K562 (cell line): ENCODE measurements at regions not wholly inside any gene's neighbourhood (a gene's known extent, or its start where the extent isn't known, plus 50 kb on each side); places are given as distances from the start of the nearest gene placed in this dataset.
"Not testable (repeated sequence)": the region's sequence is repeated elsewhere in the genome, so short reads cannot be mapped to it uniquely, and the experiment has no call there.

ENCODE experiments used
- ATAC-seq: fragments of 200-7000 bp; cut with Tn5 transposase; 3 replicates; pipeline ENCODE4 v1.9.1; 2020; ENCODE audit warnings: moderate library complexity
- BruUV-seq: library from RNA; stranded (reverse); fragments of 400-500 nt; replicated peaks from 2 replicates; lab custom pipeline; 2021; lab: Mats Ljungman, UMichigan
- CTCF ChIA-PET: fragments of 300-600 bp; formaldehyde crosslinking; extraction: SDS; loops from one replicate; lab custom pipeline; 2021; ENCODE audit warnings: low intra/inter-chr PET ratio; lab: Yijun Ruan, JAX
- POLR2A ChIA-PET: fragments of 300-600, 350-650 bp; sonication (Branson Sonifier 250); formaldehyde crosslinking; extraction: SDS; loops from one replicate; lab custom pipeline; 2021; ENCODE audit warnings: antibody characterized with exemption, inconsistent platforms; lab: Yijun Ruan, JAX
- DNase-seq, 4 experiments: peaks; one replicate each; pipeline versions ENCODE4 v3.0.0 to v3.0.0-alpha.2; 2011 to 2018; ENCODE audit warnings: low spot score in 3 of 4, mixed read lengths in 3 of 4; ENCODE audit errors: extremely low read depth in 1 of 4
- FAIRE-seq: peaks from 2 replicates; lab custom pipeline; 2011; peaks lifted over from hg19 to GRCh38; lab: Jason Lieb, UNC
- H2AFZ ChIP-seq: 2 replicates; pipeline ENCODE4 v1.6.0; 2011; ENCODE audit warnings: low read depth, low read length, control low read depth, inconsistent platforms
- H3K27ac ChIP-seq: fragments of 200-600 bp; 3 replicates; pipeline ENCODE4 v1.8.0; 2011; ENCODE audit warnings: low read depth, mild to moderate bottlenecking, control low read depth, inconsistent platforms, low read length, moderate library complexity, mixed read lengths; ENCODE audit errors: extremely low read depth
- H3K27me3 ChIP-seq, 2 experiments: fragments of 300-600 bp in 1 of 2; 2 replicates in 1 of 2; 3 replicates in 1 of 2; pipeline versions ENCODE4 v1.6.0 to v1.8.0; 2011; ENCODE audit warnings: inconsistent platforms in 2 of 2, low read length in 2 of 2, mild to moderate bottlenecking in 1 of 2, mixed read lengths in 1 of 2, moderate library complexity in 1 of 2; ENCODE audit not compliant: control insufficient read depth in 2 of 2, insufficient read depth in 2 of 2
- H3K36me3 ChIP-seq: fragments of 300-600 bp; 3 replicates; pipeline ENCODE4 v1.8.0; 2011; ENCODE audit warnings: mild to moderate bottlenecking, low read length, inconsistent platforms; ENCODE audit not compliant: control insufficient read depth, insufficient read depth
- H3K4me1 ChIP-seq, 2 experiments: fragments of 200-600 bp in 1 of 2; replicated peaks in 1 of 2; 2 replicates in 1 of 2; 3 replicates in 1 of 2; pipeline versions ENCODE4 v1.5.1 to v1.8.0; 2011; ENCODE audit warnings: inconsistent platforms in 2 of 2, low read length in 2 of 2, mild to moderate bottlenecking in 1 of 2, mixed read lengths in 1 of 2, moderate library complexity in 1 of 2; ENCODE audit not compliant: control insufficient read depth in 2 of 2, insufficient read depth in 2 of 2
- H3K4me2 ChIP-seq: 2 replicates; pipeline ENCODE4 v1.6.1; 2011; ENCODE audit warnings: low read length, control low read depth, inconsistent platforms, mixed read lengths; ENCODE audit not compliant: insufficient read depth
- H3K4me3 ChIP-seq: fragments of 200-600 bp; sonication (generic), shearing (Covaris generic); 2 replicates; pipeline ENCODE4 v1.5.1; 2016; ENCODE audit warnings: control low read depth, inconsistent platforms
- H3K79me2 ChIP-seq: fragments of 200-600 bp; 3 replicates; pipeline ENCODE4 v1.8.0; 2011; ENCODE audit warnings: low read length, inconsistent platforms; ENCODE audit not compliant: control insufficient read depth, insufficient read depth
- H3K9ac ChIP-seq, 2 experiments: 2 replicates each; pipeline versions ENCODE4 v1.6.0 to v1.6.1; 2011; ENCODE audit warnings: low read depth in 2 of 2, low read length in 2 of 2, control low read depth in 1 of 2, inconsistent platforms in 1 of 2, mild to moderate bottlenecking in 1 of 2, mixed read lengths in 1 of 2; ENCODE audit not compliant: insufficient read depth in 1 of 2
- H3K9me1 ChIP-seq: one replicate; pipeline ENCODE4 v1.6.0; 2011; ENCODE audit warnings: inconsistent platforms, mild to moderate bottlenecking, low read length, moderate library complexity; ENCODE audit not compliant: control insufficient read depth, insufficient read depth
- H3K9me3 ChIP-seq: replicated peaks from 2 replicates; pipeline ENCODE4 v1.5.1; 2011; ENCODE audit warnings: low read depth, low read length, inconsistent platforms; ENCODE audit not compliant: control insufficient read depth, insufficient read depth
- H4K20me1 ChIP-seq: replicated peaks from 2 replicates; pipeline ENCODE4 v1.6.1; 2011; ENCODE audit warnings: low read length, inconsistent platforms, mixed read lengths; ENCODE audit not compliant: control insufficient read depth, insufficient read depth
- WGBS: fragments of 100-300 bp; shearing (Covaris generic); methylation state at CpG from one replicate; pipeline ENCODE4 v1.1.6; 2016; ENCODE audit warnings: low coverage, mixed read lengths; ENCODE audit not compliant: insufficient coverage; ENCODE audit errors: missing lambda C conversion rate; 5-methylcytosine and 5-hydroxymethylcytosine counted together
- in situ Hi-C: fragments of 300-500 bp; cut with MboI; formaldehyde crosslinking; loops from 4 replicates; pipeline ENCODE4 v1.15.0; 2018; ENCODE audit warnings: inconsistent platforms, mixed read lengths
- intact Hi-C: fragments of 100-400 bp; cut with micrococcal nuclease; formaldehyde crosslinking; loops from 2 replicates; pipeline ENCODE4 v1.14.2; 2022

- FAIRE-seq, H4K20me1 ChIP-seq, DNase-seq, H3K9ac ChIP-seq, H3K79me2 ChIP-seq, in situ Hi-C loops, CTCF ChIA-PET, H3K4me3 ChIP-seq, H3K27me3 ChIP-seq, H3K9me1 ChIP-seq, H2AFZ ChIP-seq, H3K9me3 ChIP-seq, POLR2A ChIA-PET, H3K36me3 ChIP-seq, H3K4me1 ChIP-seq, ATAC-seq, H3K27ac ChIP-seq, H3K4me2 ChIP-seq, intact Hi-C loops, BruUV-seq: not testable (repeated sequence)
- 8% methylated on average over 2 of the region's 8 CpGs for WGBS
Observed at GRCh38 chr14:48259876-48260275, 584.5 kb upstream of the MDGA2 start.

- H3K36me3 ChIP-seq, POLR2A ChIA-PET, H3K27me3 ChIP-seq, H3K27ac ChIP-seq, H3K9me3 ChIP-seq, H2AFZ ChIP-seq, H3K4me2 ChIP-seq, H3K79me2 ChIP-seq, FAIRE-seq, BruUV-seq, H3K4me1 ChIP-seq, intact Hi-C loops, ATAC-seq, H3K9ac ChIP-seq, in situ Hi-C loops, H4K20me1 ChIP-seq, H3K9me1 ChIP-seq, DNase-seq, CTCF ChIA-PET, H3K4me3 ChIP-seq: not testable (repeated sequence)
- 0% methylated on average over 2 of the region's 5 CpGs for WGBS
Observed at GRCh38 chr14:48259232-48259631, 583.8 kb upstream of the MDGA2 start.

GRCh38 chr14:48258703-48259102 is 583.3 kb upstream of the MDGA2 start:
- H3K4me1 ChIP-seq, H3K4me2 ChIP-seq, H3K9ac ChIP-seq, BruUV-seq, H3K27me3 ChIP-seq, in situ Hi-C loops, H2AFZ ChIP-seq, FAIRE-seq, H4K20me1 ChIP-seq, H3K4me3 ChIP-seq, H3K9me3 ChIP-seq, H3K36me3 ChIP-seq, POLR2A ChIA-PET, ATAC-seq, H3K9me1 ChIP-seq, H3K27ac ChIP-seq, H3K79me2 ChIP-seq, DNase-seq, intact Hi-C loops, CTCF ChIA-PET: not testable (repeated sequence)
- 0% methylated on average over 4 of the region's 9 CpGs for WGBS
